IMR-90 (cell line): ENCODE measurements at regions not wholly inside any gene's neighbourhood (a gene's known extent, or its start where the extent isn't known, plus 50 kb on each side); places are given as distances from the start of the nearest gene placed in this dataset.

ENCODE experiments used
- ATAC-seq: fragments of 200-7000 bp; cut with Tn5 transposase; 2 replicates; pipeline ENCODE4 v1.9.1; 2020; ENCODE audit warnings: low read depth, mild to moderate bottlenecking, moderate library complexity
- BruUV-seq: library from RNA; stranded (reverse); fragments of 400-500 nt; replicated peaks from 2 replicates; lab custom pipeline; 2021; lab: Mats Ljungman, UMichigan
- CTCF ChIA-PET: fragments of 300-600 bp; formaldehyde crosslinking; extraction: SDS; loops from one replicate; lab custom pipeline; 2021; ENCODE audit warnings: antibody characterized with exemption; lab: Yijun Ruan, JAX
- POLR2A ChIA-PET: fragments of 300-600 bp; sonication (Branson Sonifier 250); formaldehyde crosslinking; loops from one replicate; lab custom pipeline; 2022; ENCODE audit warnings: antibody characterized with exemption; ENCODE audit not compliant: unreplicated experiment; lab: Charles Lee
- DNase-seq: peaks from one replicate; pipeline ENCODE4 v3.0.0; 2013
- H2AFZ ChIP-seq: replicated peaks from 2 replicates; pipeline ENCODE3; 2013; ENCODE audit warnings: low read length, mild to moderate bottlenecking; ENCODE audit not compliant: poor library complexity
- H2AK5ac ChIP-seq: 2 replicates; pipeline ENCODE4 v1.6.1; 2013; ENCODE audit warnings: low read depth, low read length, inconsistent platforms
- H2AK9ac ChIP-seq: replicated peaks from 2 replicates; pipeline ENCODE3; 2013; ENCODE audit warnings: mild to moderate bottlenecking, low read depth, low read length, moderate library complexity; ENCODE audit not compliant: poor library complexity
- H2BK120ac ChIP-seq: 2 replicates; pipeline ENCODE4 v1.6.1; 2013; ENCODE audit warnings: low read depth, low read length, inconsistent platforms
- H2BK15ac ChIP-seq: 3 replicates; pipeline ENCODE4 v1.6.1; 2013; ENCODE audit warnings: low read depth, low read length, inconsistent platforms
- H2BK20ac ChIP-seq: 2 replicates; pipeline ENCODE4 v1.6.1; 2013; ENCODE audit warnings: low read depth, mild to moderate bottlenecking, inconsistent platforms, low read length, moderate library complexity
- H2BK5ac ChIP-seq: 2 replicates; pipeline ENCODE4 v1.6.1; 2013; ENCODE audit warnings: mild to moderate bottlenecking, low read depth, low read length, inconsistent platforms; ENCODE audit not compliant: poor library complexity, severe bottlenecking
- H3K14ac ChIP-seq: replicated peaks from 2 replicates; pipeline ENCODE4 v1.6.1; 2013; ENCODE audit warnings: low read depth, low read length, inconsistent platforms
- H3K18ac ChIP-seq: 2 replicates; pipeline ENCODE4 v1.6.1; 2013; ENCODE audit warnings: low read depth, low read length, control low read depth
- H3K23ac ChIP-seq: 2 replicates; pipeline ENCODE4 v1.6.1; 2013; ENCODE audit warnings: low read depth, low read length, inconsistent platforms
- H3K27ac ChIP-seq: 2 replicates; pipeline ENCODE4 v1.5.1; 2013; ENCODE audit warnings: mild to moderate bottlenecking, control low read depth, low read length; ENCODE audit not compliant: insufficient read depth
- H3K27me3 ChIP-seq: 2 replicates; pipeline ENCODE4 v1.6.1; 2013; ENCODE audit warnings: low read length; ENCODE audit not compliant: control insufficient read depth, insufficient read depth
- H3K36me3 ChIP-seq: 2 replicates; pipeline ENCODE4 v1.6.1; 2013; ENCODE audit warnings: low read length, mixed read lengths; ENCODE audit not compliant: control insufficient read depth, insufficient read depth
- H3K4ac ChIP-seq: 2 replicates; pipeline ENCODE4 v1.6.1; 2013; ENCODE audit warnings: low read depth, low read length, inconsistent platforms
- H3K4me1 ChIP-seq: 2 replicates; pipeline ENCODE4 v1.6.1; 2013; ENCODE audit warnings: low read length, mixed read lengths; ENCODE audit not compliant: control insufficient read depth, insufficient read depth
- H3K4me2 ChIP-seq: 2 replicates; pipeline ENCODE4 v1.6.1; 2013; ENCODE audit warnings: low read depth, mild to moderate bottlenecking, control low read depth, low read length, moderate library complexity
- H3K4me3 ChIP-seq: 2 replicates; pipeline ENCODE4 v1.5.1; 2013; ENCODE audit warnings: low read depth, mild to moderate bottlenecking, control low read depth, low read length, moderate library complexity; ENCODE audit not compliant: insufficient read depth
- H3K56ac ChIP-seq: 2 replicates; pipeline ENCODE4 v1.6.1; 2013; ENCODE audit warnings: low read length, inconsistent platforms; ENCODE audit not compliant: insufficient read depth; ENCODE audit errors: extremely low read depth
- H3K79me1 ChIP-seq, 2 experiments: 2 replicates each; pipeline ENCODE4 v1.6.1; 2013; ENCODE audit warnings: low read length in 2 of 2, inconsistent platforms in 1 of 2, low read depth in 1 of 2
- H3K9ac ChIP-seq: 2 replicates; pipeline ENCODE4 v1.6.1; 2013; ENCODE audit warnings: low read depth, low read length, control low read depth
- H3K9me1 ChIP-seq: 2 replicates; pipeline ENCODE4 v1.6.1; 2013; ENCODE audit warnings: low read length, inconsistent platforms; ENCODE audit not compliant: insufficient read depth
- H3K9me3 ChIP-seq: 2 replicates; pipeline ENCODE4 v1.6.1; 2013; ENCODE audit warnings: low read length; ENCODE audit not compliant: control insufficient read depth, insufficient read depth
- H4K20me1 ChIP-seq: 2 replicates; pipeline ENCODE4 v1.6.1; 2013; ENCODE audit warnings: low read length, inconsistent platforms; ENCODE audit not compliant: insufficient read depth
- H4K5ac ChIP-seq: 2 replicates; pipeline ENCODE4 v1.6.1; 2013; ENCODE audit warnings: mild to moderate bottlenecking, low read depth, low read length, control low read depth
- H4K8ac ChIP-seq, 2 experiments: 2 replicates each; pipeline ENCODE4 v1.6.1; 2013; ENCODE audit warnings: low read depth in 2 of 2, low read length in 2 of 2, control low read depth in 1 of 2, inconsistent platforms in 1 of 2
- H4K91ac ChIP-seq: 2 replicates; pipeline ENCODE4 v1.6.1; 2013; ENCODE audit warnings: low read depth, low read length, inconsistent platforms; ENCODE audit not compliant: insufficient read depth
- BHLHE40 ChIP-seq: fragments of 150-350 bp; IDR thresholded peaks from 2 replicates; pipeline ENCODE4 v1.6.1; 2016; ENCODE audit warnings: mild to moderate bottlenecking, low read depth, low read length
- CHD1 ChIP-seq: IDR thresholded peaks from 2 replicates; pipeline ENCODE4 v1.6.1; 2012; ENCODE audit warnings: low read depth, low read length, improper control_type of control experiment
- ELK1 ChIP-seq: fragments of 150-350 bp; IDR thresholded peaks from 2 replicates; pipeline ENCODE4 v1.6.1; 2016; ENCODE audit warnings: low read depth, mild to moderate bottlenecking, low read length, moderate library complexity, borderline replicate concordance
- FOS ChIP-seq: fragments of 150-350 bp; IDR thresholded peaks from 2 replicates; pipeline ENCODE4 v1.6.1; 2016; ENCODE audit warnings: low read depth, low read length
- MAZ ChIP-seq: IDR thresholded peaks from 2 replicates; pipeline ENCODE4 v1.6.1; 2012; ENCODE audit warnings: low read depth, mild to moderate bottlenecking, low read length, improper control_type of control experiment, moderate library complexity, borderline replicate concordance
- NFE2L2 ChIP-seq: fragments of 150-350 bp; IDR thresholded peaks from 2 replicates; pipeline ENCODE4 v1.6.1; 2016; ENCODE audit warnings: low read depth, mild to moderate bottlenecking, low read length
- POLR2A ChIP-seq: IDR thresholded peaks from 2 replicates; pipeline ENCODE4 v1.6.1; 2012; ENCODE audit warnings: mild to moderate bottlenecking, low read depth, low read length
- RAD21 ChIP-seq: IDR thresholded peaks from 2 replicates; pipeline ENCODE4 v1.6.1; 2012; ENCODE audit warnings: low read length, improper control_type of control experiment
- RCOR1 ChIP-seq: IDR thresholded peaks from 2 replicates; pipeline ENCODE4 v1.6.1; 2012; ENCODE audit warnings: mild to moderate bottlenecking, low read length, improper control_type of control experiment; ENCODE audit not compliant: insufficient replicate concordance
- RFX5 ChIP-seq: IDR thresholded peaks from 2 replicates; pipeline ENCODE4 v1.8.0; 2012; ENCODE audit warnings: low read depth, mild to moderate bottlenecking, low read length, moderate library complexity
- USF2 ChIP-seq: fragments of 150-350 bp; IDR thresholded peaks from 2 replicates; pipeline ENCODE4 v1.6.1; 2017; ENCODE audit warnings: mild to moderate bottlenecking, antibody characterized with exemption, low read length, low read depth
- WGBS, 2 experiments: methylation state at CpG; one replicate each; pipeline versions ENCODE4 v1.1.5 to v1.1.7; 2013; ENCODE audit warnings: missing lambda C conversion rate in 2 of 2; ENCODE audit not compliant: insufficient read length in 1 of 2; ENCODE audit errors: extremely low coverage in 2 of 2; 5-methylcytosine and 5-hydroxymethylcytosine counted together
- dilution Hi-C: fragments of 300-500 bp; cut with HindIII; formaldehyde crosslinking; loops from one replicate; pipeline ENCODE4 v1.14.3; 2018; ENCODE audit warnings: low sequenced_read_pairs; ENCODE audit not compliant: unreplicated experiment
- in situ Hi-C: fragments of 300-500 bp; cut with MboI; formaldehyde crosslinking; loops from 3 replicates; pipeline ENCODE4 v1.14.3; 2019; ENCODE audit warnings: low sequenced_read_pairs, inconsistent platforms, mixed read lengths
- intact Hi-C: fragments of 100-400 bp; cut with micrococcal nuclease; formaldehyde crosslinking; loops from 2 replicates; pipeline ENCODE4 v1.10.0; 2022
- TF ChIP-seq, protein P1 (sequence below): conservative IDR thresholded peaks from 2 replicates; pipeline ENCODE4 v1.5.1; 2012; ENCODE audit warnings: mild to moderate bottlenecking, low read depth, low read length, improper control_type of control experiment

DNA sequence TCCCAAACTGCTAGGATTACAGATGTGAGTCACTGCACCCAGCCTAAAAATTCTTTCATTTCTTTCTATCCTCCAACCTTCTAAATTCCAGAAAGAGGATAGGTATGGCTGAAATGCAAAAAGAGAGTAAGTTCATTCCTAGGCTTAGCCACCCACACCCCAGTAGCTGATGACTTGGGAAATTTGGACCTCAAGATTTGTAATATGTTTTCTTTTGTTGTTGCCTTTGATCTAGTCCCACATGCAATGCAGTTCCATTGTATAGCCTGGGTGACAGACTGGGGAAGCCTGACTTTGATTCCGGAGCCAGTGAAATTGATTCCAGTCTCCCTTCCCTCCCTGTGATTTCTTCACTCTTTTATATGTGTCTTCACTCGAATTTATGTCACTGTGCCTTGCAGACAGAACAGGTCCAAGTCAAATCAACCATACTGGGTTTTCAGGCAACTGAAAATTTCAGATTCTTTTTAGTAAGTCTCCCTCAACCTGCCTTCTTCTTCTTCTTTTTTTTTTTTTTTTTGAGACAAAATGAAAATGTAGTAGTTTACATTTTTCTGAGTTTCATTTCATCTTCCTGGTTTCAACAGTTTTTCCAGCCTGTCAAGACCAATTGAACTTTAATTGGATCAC lies 176.2 kb upstream of the RBPJ start:
- Histone ChIP-seq H4K20me1 (no peaks in the 10 kb centered on the region), H2AK5ac (peak overlapping the region; percentile 9; the same call in 1 of the 2 replicates), H3K27ac (peak overlapping the region; percentile 34; the same call in 1 of the 2 replicates), H3K14ac (no peak overlapping the region; the same call in 1 of the 2 replicates), H3K27me3 (no peaks in the 10 kb centered on the region), H3K4me3 (no peak overlapping the region), H2BK15ac (0 out of 3 replicates have a peak overlapping the region, but pooled peaks have one; percentile 59), H3K56ac (no peak overlapping the region), H2BK20ac (peak overlapping the region; percentile 27; the same call in 1 of the 2 replicates), H3K9ac (no peak overlapping the region), H2AFZ (no peak overlapping the region), H3K4ac (peak overlapping the region; percentile 48; the same call in 1 of the 2 replicates), H2BK120ac (peak overlapping the region; percentile 64), H4K5ac (peak overlapping the region; percentile 53; the same call in 1 of the 2 replicates), H3K36me3 (no peaks in the 10 kb centered on the region), H3K4me1 (peaks cover 26% of the 10 kb centered on the region), H3K9me1 (peaks cover 18% of the 10 kb centered on the region), H2BK5ac (peak overlapping the region; percentile 21), H3K9me3 (no peaks in the 10 kb centered on the region; the same call in 1 of the 2 replicates), H4K8ac (peak overlapping the region in 1 of 2 experiments; percentile 65; a peak in 2 of 4 replicates), H3K23ac (no peak overlapping the region), H3K18ac (peak overlapping the region; percentile 28; the same call in 1 of the 2 replicates), H2AK9ac (peak overlapping the region; percentile 22), H3K79me1 (no peaks in the 10 kb centered on the region), H4K91ac (peak overlapping the region; percentile 43), H3K4me2 (no peak overlapping the region; the same call in 1 of the 2 replicates)
- POLR2A ChIA-PET = interaction anchor here (0.7 kb wide), 1 partner anchor 439 kb away, joined by 11 read pairs; the partner anchor contains the start of gene TBC1D19
- DNase-seq (peak; percentile 36), ATAC-seq (peak; percentile 15)
- TF ChIP-seq MAZ (no peak), NFE2L2 (no peak), BHLHE40 (no peak), FOS (no peak), RFX5 (no peak), USF2 (no peak), RCOR1 (no peak), ELK1 (no peak), RAD21 (no peak), POLR2A (no peak), CHD1 (no peak)
- TF ChIP-seq, protein P1, sequence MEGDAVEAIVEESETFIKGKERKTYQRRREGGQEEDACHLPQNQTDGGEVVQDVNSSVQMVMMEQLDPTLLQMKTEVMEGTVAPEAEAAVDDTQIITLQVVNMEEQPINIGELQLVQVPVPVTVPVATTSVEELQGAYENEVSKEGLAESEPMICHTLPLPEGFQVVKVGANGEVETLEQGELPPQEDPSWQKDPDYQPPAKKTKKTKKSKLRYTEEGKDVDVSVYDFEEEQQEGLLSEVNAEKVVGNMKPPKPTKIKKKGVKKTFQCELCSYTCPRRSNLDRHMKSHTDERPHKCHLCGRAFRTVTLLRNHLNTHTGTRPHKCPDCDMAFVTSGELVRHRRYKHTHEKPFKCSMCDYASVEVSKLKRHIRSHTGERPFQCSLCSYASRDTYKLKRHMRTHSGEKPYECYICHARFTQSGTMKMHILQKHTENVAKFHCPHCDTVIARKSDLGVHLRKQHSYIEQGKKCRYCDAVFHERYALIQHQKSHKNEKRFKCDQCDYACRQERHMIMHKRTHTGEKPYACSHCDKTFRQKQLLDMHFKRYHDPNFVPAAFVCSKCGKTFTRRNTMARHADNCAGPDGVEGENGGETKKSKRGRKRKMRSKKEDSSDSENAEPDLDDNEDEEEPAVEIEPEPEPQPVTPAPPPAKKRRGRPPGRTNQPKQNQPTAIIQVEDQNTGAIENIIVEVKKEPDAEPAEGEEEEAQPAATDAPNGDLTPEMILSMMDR = no peak
- no TSS peak for BruUV-seq
- CTCF ChIA-PET = no interaction called here
- in situ Hi-C loops (no loop called here), dilution Hi-C loops (no loop called here), intact Hi-C loops (loop anchor here (5.0 kb wide), 1 partner anchor 112 kb away; no protein-coding TSS in a partner anchor)
- 100% methylated on average over 1 of the region's 2 CpGs; no CpG with 5 or more reads in 1 of the 2 experiments for WGBS, 2 experiments
